GM12864 (cell line): ENCODE measurements at regions not wholly inside any gene's neighbourhood (a gene's known extent, or its start where the extent isn't known, plus 50 kb on each side); places are given as distances from the start of the nearest gene placed in this dataset.

ENCODE experiments used
- DNase-seq: peaks from one replicate; pipeline ENCODE4 v3.0.0-alpha.2; 2011; ENCODE audit warnings: low read depth
- H3K4me3 ChIP-seq: 2 replicates; pipeline ENCODE4 v1.5.1; 2011; ENCODE audit warnings: mild to moderate bottlenecking, low read depth, low read length, control low read depth
- TF ChIP-seq, protein P1 (sequence below): IDR thresholded peaks from 2 replicates; pipeline ENCODE4 v1.5.1; 2011; ENCODE audit warnings: low read depth, mild to moderate bottlenecking, moderate library complexity, low read length, control low read depth, inconsistent platforms; ENCODE audit errors: missing control alignments

DNA sequence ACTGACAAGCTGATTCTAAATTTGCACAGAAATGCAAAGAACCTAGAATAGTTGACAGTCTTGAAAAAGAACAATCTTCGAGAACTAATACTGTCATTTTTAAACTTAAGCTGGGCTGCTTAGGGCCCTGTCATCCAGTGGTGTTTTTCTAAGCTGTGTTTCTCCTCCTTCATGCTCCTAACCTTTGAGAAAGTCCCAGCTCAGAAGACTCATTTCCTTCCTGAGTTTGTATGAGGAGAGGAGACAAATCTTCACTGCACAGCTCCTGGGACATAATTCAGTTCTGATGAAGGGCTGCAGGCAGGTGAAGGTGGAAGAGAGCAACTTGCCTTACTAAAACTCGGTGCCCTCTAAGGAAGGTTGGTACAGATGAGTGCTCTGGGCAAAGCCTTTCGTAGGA lies 109.5 kb upstream of the ANKRD55 start:
- DNase-seq: no peak
- TF ChIP-seq, protein P1, sequence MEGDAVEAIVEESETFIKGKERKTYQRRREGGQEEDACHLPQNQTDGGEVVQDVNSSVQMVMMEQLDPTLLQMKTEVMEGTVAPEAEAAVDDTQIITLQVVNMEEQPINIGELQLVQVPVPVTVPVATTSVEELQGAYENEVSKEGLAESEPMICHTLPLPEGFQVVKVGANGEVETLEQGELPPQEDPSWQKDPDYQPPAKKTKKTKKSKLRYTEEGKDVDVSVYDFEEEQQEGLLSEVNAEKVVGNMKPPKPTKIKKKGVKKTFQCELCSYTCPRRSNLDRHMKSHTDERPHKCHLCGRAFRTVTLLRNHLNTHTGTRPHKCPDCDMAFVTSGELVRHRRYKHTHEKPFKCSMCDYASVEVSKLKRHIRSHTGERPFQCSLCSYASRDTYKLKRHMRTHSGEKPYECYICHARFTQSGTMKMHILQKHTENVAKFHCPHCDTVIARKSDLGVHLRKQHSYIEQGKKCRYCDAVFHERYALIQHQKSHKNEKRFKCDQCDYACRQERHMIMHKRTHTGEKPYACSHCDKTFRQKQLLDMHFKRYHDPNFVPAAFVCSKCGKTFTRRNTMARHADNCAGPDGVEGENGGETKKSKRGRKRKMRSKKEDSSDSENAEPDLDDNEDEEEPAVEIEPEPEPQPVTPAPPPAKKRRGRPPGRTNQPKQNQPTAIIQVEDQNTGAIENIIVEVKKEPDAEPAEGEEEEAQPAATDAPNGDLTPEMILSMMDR: no peak
- H3K4me3 ChIP-seq: no peak overlapping the region

DNA sequence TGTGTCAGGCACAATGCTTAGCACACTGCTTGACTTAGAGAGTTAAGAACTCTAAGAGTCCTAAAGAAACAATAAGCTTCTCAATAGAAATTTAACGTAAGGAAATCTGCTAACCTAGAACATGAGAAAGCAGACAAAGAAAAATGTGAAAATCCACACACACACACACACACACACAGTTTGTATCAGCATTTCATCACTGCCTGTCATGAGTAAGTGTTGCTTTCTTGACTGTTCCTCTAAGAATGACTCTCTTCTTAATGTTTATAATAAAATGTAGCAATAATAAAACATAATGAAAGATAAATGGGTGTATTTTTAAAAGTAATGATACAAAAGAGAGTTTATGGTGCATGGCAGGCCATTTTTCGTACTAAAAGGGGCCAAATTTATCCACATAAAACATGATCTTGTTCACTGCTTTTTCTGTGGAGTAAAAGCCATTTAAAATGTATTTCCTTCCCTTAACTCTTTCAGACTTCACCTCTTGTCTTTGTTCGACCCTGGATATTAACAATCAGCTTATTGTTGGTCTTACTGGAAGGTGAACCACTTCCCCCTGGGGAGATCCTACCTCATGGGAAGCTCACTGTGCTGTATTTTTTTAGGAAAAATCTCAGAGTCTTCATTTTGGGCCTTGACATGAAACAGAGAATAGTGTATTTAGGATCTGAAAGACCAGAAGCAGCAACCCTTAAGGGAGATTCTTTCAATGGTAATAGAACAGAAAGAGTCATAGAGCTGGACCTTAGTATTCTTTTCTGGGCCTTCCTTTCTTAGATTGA lies 107.3 kb upstream of the ANKRD55 start:
- DNase-seq: no peak
- H3K4me3 ChIP-seq: no peak overlapping the region
- TF ChIP-seq, protein P1: no peak

DNA sequence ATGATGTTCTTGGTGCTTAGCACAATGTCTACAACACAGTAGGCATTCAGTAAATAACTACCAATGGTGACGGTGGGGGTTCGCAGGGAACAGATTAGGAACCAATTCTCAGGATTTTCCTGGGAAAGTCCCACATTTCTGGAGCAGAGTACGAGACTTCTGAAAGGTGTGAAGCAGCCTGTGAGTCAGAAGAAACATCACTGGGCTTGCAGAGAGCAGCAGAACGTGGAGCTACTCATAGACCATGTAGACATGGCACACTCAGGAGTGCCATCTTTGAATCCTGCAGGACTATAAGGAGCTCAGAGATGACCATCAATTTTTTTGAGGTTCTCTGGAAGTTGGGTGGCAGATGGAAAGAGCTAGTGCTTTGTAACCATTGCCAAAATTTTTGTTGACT lies 106.6 kb upstream of the ANKRD55 start:
- DNase-seq: no peak
- TF ChIP-seq, protein P1: no peak
- H3K4me3 ChIP-seq: no peak overlapping the region

DNA sequence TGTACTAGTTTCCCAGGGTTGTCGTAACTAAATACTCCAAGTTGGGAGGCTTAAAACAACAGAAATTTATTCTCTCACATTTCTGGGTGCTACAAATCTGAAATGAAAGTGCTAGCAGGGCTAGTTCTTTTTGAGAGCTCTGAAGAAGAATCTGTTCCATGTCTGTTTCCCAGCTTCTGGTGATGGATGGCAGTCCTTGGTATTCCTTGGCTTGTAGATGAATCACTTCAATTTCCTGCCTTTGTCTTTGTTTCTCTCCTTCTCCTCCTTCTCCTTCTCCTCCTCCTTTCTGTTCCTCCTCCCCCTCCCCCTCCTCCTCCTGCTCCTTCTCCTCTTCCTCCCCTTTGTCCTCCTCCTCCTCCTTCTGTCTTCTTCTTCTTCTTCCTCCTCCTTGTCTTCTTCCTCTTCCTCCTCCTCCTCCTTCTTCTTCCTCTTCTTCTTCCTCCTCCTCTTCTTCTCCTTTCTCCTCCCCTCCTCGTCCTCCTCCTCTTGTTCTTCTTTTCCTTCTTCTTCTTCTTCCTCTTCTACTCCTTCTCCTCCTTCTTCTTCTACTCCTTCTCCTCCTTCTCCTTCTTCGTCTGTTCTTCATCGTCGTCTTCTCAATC lies 104.7 kb upstream of the ANKRD55 start:
- H3K4me3 ChIP-seq: no peak overlapping the region
- no peak for DNase-seq
- TF ChIP-seq, protein P1: no peak

DNA sequence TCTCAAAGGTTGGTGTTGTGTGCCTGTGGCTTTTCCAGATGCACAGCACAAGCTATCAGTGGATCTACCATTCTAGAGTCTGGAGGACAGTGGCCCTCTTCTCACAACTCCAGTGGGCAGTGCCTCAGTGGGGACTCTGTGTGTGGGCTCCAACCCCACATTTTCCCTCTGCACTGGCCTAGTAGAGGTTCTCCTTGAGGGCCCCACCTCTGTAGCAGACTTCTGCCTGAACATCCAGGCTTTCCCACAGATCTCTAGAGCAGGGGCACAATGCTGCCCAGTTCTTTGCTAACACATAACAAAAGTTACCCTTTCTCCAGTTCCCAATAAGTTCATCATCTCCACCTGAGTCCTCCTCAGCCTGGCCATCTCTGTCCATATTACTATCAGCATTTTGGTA lies 102.1 kb upstream of the ANKRD55 start:
- DNase-seq: no peak

DNA sequence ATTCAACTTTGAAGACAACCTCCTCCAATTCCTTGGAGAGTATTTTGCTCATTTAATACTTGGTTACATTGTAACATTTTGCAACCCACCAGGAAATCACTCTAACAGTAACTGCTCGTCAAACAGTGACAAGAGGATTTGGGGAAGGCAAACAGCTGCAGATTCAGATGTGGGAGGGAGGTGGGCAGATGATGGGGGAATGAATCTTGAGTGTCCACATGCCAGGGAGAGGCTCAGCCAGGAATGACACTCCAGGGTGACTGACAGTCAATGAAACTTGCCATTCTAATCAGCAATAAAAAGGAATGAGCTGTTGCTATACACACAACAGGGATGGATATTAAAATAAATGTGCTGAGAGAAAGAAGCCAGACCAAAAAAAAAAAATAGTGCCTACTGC lies 97.7 kb upstream of the ANKRD55 start:
- no peak overlapping the region for H3K4me3 ChIP-seq
- no peak for DNase-seq
- TF ChIP-seq, protein P1: no peak

More for the DNA sequence above, 102.1 kb upstream of the ANKRD55 start:
- H3K4me3 ChIP-seq: no peak overlapping the region
- TF ChIP-seq, protein P1: no peak
